ENCODE measurements at regions not wholly inside any gene's neighbourhood (a gene's known extent, or its start where the extent isn't known, plus 50 kb on each side); places are given as distances from the start of the nearest gene placed in this dataset.
A peak's percentile ranks its signal among the peaks of the same experiment; 100 is the strongest.

DNA sequence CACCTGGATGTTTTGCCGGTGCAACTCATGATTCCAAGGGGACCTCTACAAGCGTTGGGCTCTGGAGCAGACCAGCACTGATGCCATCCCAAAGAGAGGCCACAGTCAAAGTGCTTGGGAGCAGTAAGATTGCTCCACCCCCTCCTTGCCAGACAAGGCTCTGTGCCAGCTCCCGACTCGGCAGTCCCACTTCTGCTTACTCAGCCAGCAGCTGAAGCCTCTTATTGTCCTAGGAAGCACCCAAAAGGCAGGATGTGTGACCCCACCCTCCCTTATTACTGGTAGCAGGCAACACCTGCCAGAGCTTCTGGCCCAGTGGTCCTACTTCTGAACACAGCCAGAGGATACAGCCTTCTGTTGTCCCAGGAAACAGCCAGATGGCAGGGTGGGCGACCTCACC lies 614.2 kb downstream of the TENT5A start:
- no peak for DNase-seq (ENCODE audit: low read depth)
- TF ChIP-seq CTCF (IDR thresholded peaks at IDR 0.05; ENCODE audit: control insufficient read depth, extremely low read depth, insufficient read depth), result no peak
- no peak overlapping the region for H3K4me3 ChIP-seq (ENCODE audit: low read depth, low read length)

DNA sequence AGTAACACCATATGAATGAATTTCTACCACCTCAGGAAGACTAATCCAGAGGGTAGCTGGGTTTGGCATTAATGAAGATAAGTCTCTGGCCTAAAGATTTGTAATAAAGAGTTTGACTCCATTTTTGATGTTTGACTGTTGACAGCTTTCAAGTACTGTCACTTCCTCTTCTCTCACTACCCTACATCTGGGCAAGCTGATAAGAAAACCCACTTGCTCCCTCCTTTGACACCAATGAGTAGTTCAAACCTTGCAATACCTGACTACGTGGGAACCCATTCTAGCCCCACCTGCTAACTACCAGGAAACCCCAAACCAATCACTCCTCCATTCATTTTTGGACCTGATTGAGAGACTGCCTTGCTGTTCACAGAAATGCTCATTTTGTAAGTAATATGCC lies 621.5 kb downstream of the TENT5A start:
- H3K4me3 ChIP-seq (ENCODE audit: low read depth, low read length), result no peak overlapping the region
- no peak for DNase-seq (ENCODE audit: low read depth)
- no peak for TF ChIP-seq CTCF (IDR thresholded peaks at IDR 0.05; ENCODE audit: control insufficient read depth, extremely low read depth, insufficient read depth)

GRCh38 chr6:81130061-81130460 lies 622.4 kb downstream of the TENT5A start:
- no peak overlapping the region for H3K4me3 ChIP-seq (ENCODE audit: low read depth, low read length)
- DNase-seq (ENCODE audit: low read depth), result no peak
- no peak for TF ChIP-seq CTCF (IDR thresholded peaks at IDR 0.05; ENCODE audit: control insufficient read depth, extremely low read depth, insufficient read depth)

- no peak for TF ChIP-seq CTCF (IDR thresholded peaks at IDR 0.05; ENCODE audit: control insufficient read depth, extremely low read depth, insufficient read depth)
- no peak for DNase-seq (ENCODE audit: low read depth)
- H3K4me3 ChIP-seq (ENCODE audit: low read depth, low read length), result no peak overlapping the region
Measured at GRCh38 chr6:81128671-81129070, 623.8 kb downstream of the TENT5A start.

GRCh38 chr6:81126150-81126549 lies 626.3 kb downstream of the TENT5A start:
- no peak for DNase-seq (ENCODE audit: low read depth)
- H3K4me3 ChIP-seq (ENCODE audit: low read depth, low read length), result no peak overlapping the region
- TF ChIP-seq CTCF (IDR thresholded peaks at IDR 0.05; ENCODE audit: control insufficient read depth, extremely low read depth, insufficient read depth), result no peak

DNA sequence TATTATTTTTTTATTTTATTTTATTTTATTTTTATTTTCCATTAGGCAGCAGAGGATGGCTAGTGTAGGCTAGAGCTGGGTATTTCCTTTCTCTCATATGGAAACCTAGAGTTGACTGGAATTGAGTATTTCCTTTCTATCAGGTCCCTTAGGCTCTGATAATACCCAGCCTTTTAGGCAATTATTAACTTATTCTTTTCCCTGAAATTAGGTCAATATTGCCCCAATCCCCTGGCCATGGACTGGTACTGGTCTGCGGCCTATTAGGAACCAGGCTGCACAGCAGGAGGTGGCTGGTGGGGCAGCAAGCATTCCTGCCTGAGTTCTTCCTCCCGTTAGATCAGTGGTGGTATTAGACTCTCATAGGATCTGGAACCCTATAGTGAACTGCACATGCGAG lies 632.2 kb downstream of the TENT5A start:
- DNase-seq (ENCODE audit: low read depth), result no peak
- H3K4me3 ChIP-seq (ENCODE audit: low read depth, low read length), result no peak overlapping the region
- TF ChIP-seq CTCF (IDR thresholded peaks at IDR 0.05; ENCODE audit: control insufficient read depth, extremely low read depth, insufficient read depth), result no peak

GRCh38 chr6:81105998-81106397 lies 646.5 kb downstream of the TENT5A start:
- TF ChIP-seq CTCF (IDR thresholded peaks at IDR 0.05; ENCODE audit: control insufficient read depth, extremely low read depth, insufficient read depth), result 0 out of 2 replicates have a peak, but pooled peaks have one; percentile 17
- no peak for DNase-seq (ENCODE audit: low read depth)
- no peak overlapping the region for H3K4me3 ChIP-seq (ENCODE audit: low read depth, low read length)

Data from LNCaP clone FGC (cell line).